ENCODE measurements at regions not wholly inside any gene's neighbourhood (a gene's known extent, or its start where the extent isn't known, plus 50 kb on each side); places are given as distances from the start of the nearest gene placed in this dataset.
"Not testable (repeated sequence)": the region's sequence is repeated elsewhere in the genome, so short reads cannot be mapped to it uniquely, and the experiment has no call there.

GRCh38 chr11:110347660-110348059 is 51.2 kb upstream of the RDX start:
- DNase-seq, result no peak

DNA sequence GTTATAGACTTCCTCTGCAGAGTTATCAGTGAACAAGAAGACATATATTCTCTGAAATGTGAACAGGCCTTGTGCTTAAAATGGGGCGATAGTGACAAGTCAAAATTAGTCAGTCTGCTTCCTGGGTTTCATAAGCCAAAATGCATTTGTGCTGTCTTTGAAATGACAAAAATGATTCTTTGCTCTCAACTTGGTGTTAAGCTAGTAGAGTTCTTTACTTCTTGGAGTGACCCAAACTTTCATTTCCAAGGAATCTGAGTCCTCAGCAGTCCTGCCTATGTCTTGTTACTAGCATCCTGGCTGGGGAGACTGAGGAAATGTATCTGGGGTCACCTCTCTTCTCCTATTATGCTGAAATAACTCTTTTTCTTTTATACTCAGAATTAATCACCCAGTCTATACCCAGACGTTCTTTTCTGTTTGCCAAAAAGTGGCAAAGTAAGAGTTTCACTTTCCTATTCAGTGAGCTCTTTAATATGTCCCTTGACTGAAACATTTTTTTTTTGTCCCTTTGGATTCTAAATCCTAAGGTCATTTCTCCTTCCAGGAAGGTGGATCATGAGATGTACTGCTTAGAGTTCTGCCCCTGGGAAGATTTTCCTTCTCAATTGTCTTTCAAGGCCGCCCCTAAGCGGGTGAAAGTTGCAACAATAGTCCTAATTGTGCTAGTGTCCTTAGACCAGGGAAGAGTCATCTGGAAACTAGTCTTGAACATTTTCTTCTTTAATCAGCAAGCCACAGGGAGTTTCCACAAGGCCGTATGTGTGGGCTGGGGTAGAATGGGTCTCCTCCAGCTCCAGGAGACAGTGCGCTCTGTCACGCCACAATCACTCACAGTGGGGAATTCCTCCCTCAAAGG is 53.0 kb upstream of the RDX start:
- no peak for DNase-seq

GRCh38 chr11:110349997-110350383 is 53.6 kb upstream of the RDX start:
- DNase-seq, result not testable (repeated sequence)

GRCh38 chr11:110355011-110355744 is 58.8 kb upstream of the RDX start:
- no peak for DNase-seq

GRCh38 chr11:110356762-110357671 is 60.6 kb upstream of the RDX start:
- DNase-seq, result no peak

DNA sequence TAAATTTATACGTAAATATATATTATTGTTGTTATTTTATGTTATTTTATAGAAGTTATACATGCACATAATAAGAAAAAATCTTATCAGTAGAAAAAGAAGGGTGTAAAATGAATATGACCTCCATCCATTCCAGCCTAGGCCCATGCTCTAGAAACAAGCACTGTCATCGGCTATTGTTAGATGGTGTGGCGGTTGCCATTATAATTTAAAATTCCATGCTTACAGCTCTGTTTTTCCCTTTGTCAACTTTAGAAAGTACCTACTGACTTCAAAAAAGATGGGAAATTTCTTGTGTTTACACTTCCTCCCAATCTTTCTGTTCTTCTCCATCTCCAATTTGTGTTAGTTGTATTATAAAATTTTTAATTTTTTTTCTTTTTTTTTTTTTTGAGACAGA is 61.9 kb upstream of the RDX start:
- DNase-seq, result no peak

- not testable (repeated sequence) for DNase-seq
Observed at GRCh38 chr11:110360781-110361408, 64.5 kb upstream of the RDX start.

GRCh38 chr11:110362971-110363509 is 66.6 kb upstream of the RDX start:
- no peak for DNase-seq

DNA sequence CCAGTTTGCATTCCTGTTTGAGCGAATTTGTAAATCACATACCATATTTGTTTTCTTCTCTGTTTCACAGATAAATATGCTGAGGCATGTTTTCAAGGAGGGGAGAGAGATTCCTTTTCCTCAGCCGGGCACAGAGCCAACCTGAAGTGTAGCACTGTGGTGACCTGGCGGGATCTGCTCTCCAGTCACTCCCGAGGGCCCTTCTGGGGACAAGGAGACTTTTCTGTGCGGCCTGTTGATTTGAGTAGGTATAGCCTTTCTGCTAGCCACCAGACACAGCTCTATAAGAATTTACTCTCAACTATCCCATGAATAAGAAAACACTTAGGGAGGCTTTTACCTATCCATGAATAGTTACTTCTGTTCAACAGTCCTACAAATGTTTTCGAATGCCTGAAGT is 63.5 kb upstream of the FDX1 start:
- no peak for DNase-seq

DNA sequence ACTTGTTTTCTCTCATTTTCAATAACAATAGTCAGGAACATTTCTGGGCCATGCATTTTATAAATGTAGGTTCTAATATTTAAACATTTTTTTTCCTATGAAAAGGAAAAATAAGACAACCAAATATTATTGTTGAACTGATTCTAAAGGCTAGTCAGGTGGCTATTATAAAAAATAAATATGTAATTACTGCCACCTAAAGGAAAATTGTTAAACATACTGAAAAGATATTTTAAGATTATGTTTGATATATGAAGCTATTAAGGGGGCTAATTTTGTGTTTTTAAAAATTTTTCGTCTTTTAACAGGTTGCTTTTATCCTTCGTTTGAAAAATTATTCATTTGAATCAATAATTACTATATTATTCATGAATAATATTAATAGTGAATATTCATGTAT is 62.2 kb upstream of the FDX1 start:
- DNase-seq, result no peak

GRCh38 chr11:110371084-110371483 is 58.7 kb upstream of the FDX1 start:
- DNase-seq, result no peak

- no peak for DNase-seq
Observed at GRCh38 chr11:110373051-110373702, 56.6 kb upstream of the FDX1 start.

- no peak for DNase-seq
Observed at GRCh38 chr11:110374921-110375320, 54.8 kb upstream of the FDX1 start.

GRCh38 chr11:110375351-110375750 is 54.4 kb upstream of the FDX1 start:
- no peak for DNase-seq

DNA sequence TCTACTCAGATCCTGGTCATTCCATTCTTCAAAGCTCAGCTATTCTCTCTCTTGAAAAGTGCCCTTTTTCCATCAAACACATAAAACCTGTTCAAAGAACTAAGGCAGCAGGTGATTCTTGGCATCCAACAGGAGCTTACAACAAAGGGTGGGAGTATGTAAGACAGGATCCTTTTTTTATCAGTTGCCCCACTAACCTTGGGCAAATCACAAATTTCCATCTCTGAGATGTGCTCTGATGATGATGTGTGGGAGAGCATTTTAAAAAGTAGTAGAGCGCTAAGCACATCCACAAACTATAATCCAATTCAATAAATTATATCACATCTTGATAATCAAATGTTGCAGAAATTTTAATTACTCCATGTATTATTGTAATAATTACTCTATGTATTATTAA is 53.7 kb upstream of the FDX1 start:
- DNase-seq, result no peak

DNA sequence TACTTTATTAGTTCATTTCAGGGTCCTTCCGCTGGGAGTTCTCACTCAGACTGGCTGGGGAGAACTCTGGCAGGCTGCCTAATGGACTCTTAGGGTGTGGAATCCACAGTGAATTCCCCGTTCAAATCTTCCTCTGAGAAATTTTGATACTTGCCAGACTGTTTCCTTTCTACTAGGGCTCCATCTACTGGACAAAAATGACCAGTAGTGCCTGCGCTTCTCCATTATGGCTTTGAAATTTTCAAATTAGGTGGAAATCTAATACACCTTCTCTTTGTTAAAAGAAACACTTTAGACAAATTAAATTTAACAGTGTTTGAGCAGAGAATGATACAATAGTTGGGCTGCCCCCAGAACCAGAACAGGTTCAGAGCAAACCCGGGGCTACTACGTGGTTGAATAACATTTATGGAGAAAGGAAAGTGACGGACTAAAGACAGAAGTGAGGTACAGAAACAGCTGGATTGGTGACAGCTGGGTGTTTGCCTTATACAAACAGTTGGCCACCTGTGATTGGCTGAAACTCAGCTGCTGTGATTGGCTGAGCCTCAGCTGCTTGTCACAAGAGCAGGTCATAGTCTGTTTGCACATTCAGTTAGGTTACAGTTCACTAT is 52.9 kb upstream of the FDX1 start:
- peak; percentile 44 for DNase-seq

GRCh38 chr11:110377434-110377833 is 52.3 kb upstream of the FDX1 start:
- no peak for DNase-seq

- DNase-seq, result no peak
Observed at GRCh38 chr11:110379261-110379660, 50.5 kb upstream of the FDX1 start.

DNA sequence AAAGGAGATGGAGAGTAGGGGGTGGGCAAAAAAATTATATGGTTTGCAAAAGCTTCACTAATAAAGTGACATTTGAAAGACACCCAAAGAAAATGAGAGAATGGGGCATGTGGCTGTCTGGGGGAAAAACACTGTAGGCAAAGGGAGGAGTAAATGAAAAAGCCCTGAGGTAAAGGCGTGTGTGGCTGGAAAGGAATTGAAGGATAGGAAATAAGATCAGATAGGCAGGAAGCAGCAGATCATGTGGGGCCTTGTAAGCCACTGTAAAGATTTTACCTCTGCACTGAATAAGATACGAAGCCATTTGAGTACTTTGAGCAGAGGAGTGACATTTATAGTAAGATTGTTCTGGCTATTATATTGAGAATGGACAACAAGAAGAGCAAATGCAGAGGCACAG is 49.8 kb upstream of the FDX1 start:
- DNase-seq, result no peak

Measured in amniotic stem cell (primary cell).